Testis (tissue), 2 donors: ENCODE measurements at regions not wholly inside any gene's neighbourhood (a gene's known extent, or its start where the extent isn't known, plus 50 kb on each side); places are given as distances from the start of the nearest gene placed in this dataset.

Source experiments
- CTCF ChIP-seq, 3 experiments: fragments of 450-650 bp in 2 of 3; fragments of 200-600 bp in 1 of 3; sonication (generic) in 1 of 3; IDR thresholded peaks; one replicate each; pipeline ENCODE4 v1.5.1; 2016 to 2019; ENCODE audit warnings: antibody characterized with exemption in 3 of 3, mild to moderate bottlenecking in 2 of 3, moderate library complexity in 1 of 3
- POLR2A ChIP-seq: fragments of 450-650 bp; IDR thresholded peaks from one replicate; pipeline ENCODE4 v1.6.1; 2017; ENCODE audit warnings: antibody characterized with exemption, mild to moderate bottlenecking, moderate library complexity

DNA sequence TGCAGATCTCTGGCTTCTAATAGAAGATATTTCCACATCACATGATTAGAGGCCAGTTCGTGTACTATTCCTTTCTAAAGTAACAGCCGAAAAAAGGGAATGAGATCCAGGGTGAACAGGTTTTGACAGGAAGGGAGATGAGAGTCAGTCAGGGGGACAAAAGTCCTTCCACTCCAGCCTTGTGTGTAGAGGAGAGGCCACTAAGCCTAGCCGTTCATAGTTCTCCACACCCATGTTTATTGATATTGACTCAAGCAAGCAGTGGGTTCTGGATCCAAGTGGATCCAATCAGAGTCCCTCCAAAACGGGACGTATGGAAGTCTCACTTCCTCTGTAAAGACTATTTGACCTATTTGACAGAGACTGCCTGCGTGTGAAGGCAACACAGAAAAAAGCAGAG lies 80.4 kb upstream of the LRIG1 start:
- TF ChIP-seq CTCF (IDR thresholded peaks at IDR 0.05), result no peak
- TF ChIP-seq POLR2A, result no peak
